Caco-2 (cell line): ENCODE measurements at regions not wholly inside any gene's neighbourhood (a gene's known extent, or its start where the extent isn't known, plus 50 kb on each side); places are given as distances from the start of the nearest gene placed in this dataset.

ENCODE experiments used
- BruUV-seq: library from RNA; stranded (reverse); fragments of 400-500 nt; replicated peaks from 2 replicates; lab custom pipeline; 2021; lab: Mats Ljungman, UMichigan
- CTCF ChIA-PET: fragments of 300-600 bp; sonication (Branson Sonifier 250); formaldehyde crosslinking; loops from one replicate; lab custom pipeline; 2022; ENCODE audit warnings: antibody characterized with exemption; lab: Charles Lee
- POLR2A ChIA-PET: fragments of 300-600 bp; sonication (Branson Sonifier 250); formaldehyde crosslinking; loops from one replicate; lab custom pipeline; 2022; ENCODE audit warnings: antibody characterized with exemption; lab: Charles Lee
- DNase-seq, 2 experiments: peaks; one replicate each; pipeline versions ENCODE4 v3.0.0 to v3.0.0-alpha.2; 2020 to 2022
- H3K27me3 ChIP-seq: replicated peaks from 2 replicates; pipeline ENCODE4 v1.6.0; 2011; ENCODE audit warnings: low read length; ENCODE audit not compliant: control insufficient read depth, insufficient read depth
- H3K36me3 ChIP-seq: 2 replicates; pipeline ENCODE4 v1.5.1; 2011; ENCODE audit warnings: low read length; ENCODE audit not compliant: control insufficient read depth, insufficient read depth
- H3K4me1 ChIP-seq: fragments of 250-450 bp; sonication (Bioruptor Pico); 2 replicates; pipeline ENCODE4 v1.5.1; 2020; ENCODE audit warnings: mild to moderate bottlenecking
- H3K4me3 ChIP-seq: 2 replicates; pipeline ENCODE4 v1.5.1; 2011; ENCODE audit warnings: low read depth, mild to moderate bottlenecking, control low read depth, low read length
- H3K9me3 ChIP-seq: fragments of 250-450 bp; sonication (Bioruptor Pico); 2 replicates; pipeline ENCODE4 v1.5.1; 2020; ENCODE audit warnings: mild to moderate bottlenecking, moderate library complexity
- H3K27ac Mint-ChIP-seq: one replicate; pipeline ENCODE4 v1.8.0; 2022; ENCODE audit warnings: mixed read lengths; ENCODE audit not compliant: unreplicated experiment
- H3K27me3 Mint-ChIP-seq: one replicate; pipeline ENCODE4 v1.8.0; 2022; ENCODE audit warnings: mixed read lengths; ENCODE audit not compliant: insufficient read depth, unreplicated experiment
- H3K36me3 Mint-ChIP-seq: one replicate; pipeline ENCODE4 v1.8.0; 2022; ENCODE audit warnings: mild to moderate bottlenecking, mixed read lengths; ENCODE audit not compliant: insufficient read depth, unreplicated experiment
- H3K4me1 Mint-ChIP-seq: one replicate; pipeline ENCODE4 v1.8.0; 2022; ENCODE audit warnings: low read depth, mixed read lengths; ENCODE audit not compliant: unreplicated experiment
- H3K4me3 Mint-ChIP-seq: one replicate; pipeline ENCODE4 v1.8.0; 2022; ENCODE audit warnings: mild to moderate bottlenecking, moderate library complexity, mixed read lengths; ENCODE audit not compliant: unreplicated experiment
- H3K9me3 Mint-ChIP-seq: one replicate; pipeline ENCODE4 v1.8.0; 2022; ENCODE audit warnings: mixed read lengths; ENCODE audit not compliant: unreplicated experiment
- CTCF ChIP-seq, 2 experiments: fragments of 200-600 bp in 1 of 2; IDR thresholded peaks; 1 replicate in 1 of 2; 2 replicates in 1 of 2; pipeline versions ENCODE4 v1.5.1 to v1.8.0; 2011 to 2022; ENCODE audit warnings: antibody characterized with exemption in 1 of 2, control low read depth in 1 of 2, inconsistent platforms in 1 of 2, low read depth in 1 of 2, low read length in 1 of 2, mild to moderate bottlenecking in 1 of 2, moderate library complexity in 1 of 2; ENCODE audit not compliant: insufficient read depth in 1 of 2, severe bottlenecking in 1 of 2, unreplicated experiment in 1 of 2
- intact Hi-C: fragments of 100-400 bp; cut with micrococcal nuclease; formaldehyde crosslinking; loops from one replicate; pipeline ENCODE4 v1.10.0; 2022; ENCODE audit not compliant: unreplicated experiment

GRCh38 chr9:79037338-79037737, 534.4 kb upstream of the TLE4 start:
- Histone ChIP-seq H3K4me3 (no peak overlapping the region), H3K36me3 (no peaks in the 10 kb centered on the region), H3K27me3 (no peaks in the 10 kb centered on the region), H3K4me1 (no peaks in the 10 kb centered on the region), H3K9me3 (no peaks in the 10 kb centered on the region)
- no peak for TF ChIP-seq CTCF (IDR thresholded peaks at IDR 0.05; ENCODE audit: insufficient read depth in 1 of 2, low read depth in 1 of 2, low read length in 1 of 2, severe bottlenecking in 1 of 2, unreplicated experiment in 1 of 2)
- Mint-ChIP-seq H3K27me3 (no peaks in the 10 kb centered on the region), H3K4me3 (no peak overlapping the region), H3K4me1 (no peaks in the 10 kb centered on the region), H3K36me3 (no peaks in the 10 kb centered on the region), H3K9me3 (no peaks in the 10 kb centered on the region), H3K27ac (no peak overlapping the region)
- DNase-seq = no peak
- BruUV-seq = no TSS peak
- ChIA-PET CTCF (no interaction called here), POLR2A (no interaction called here)
- intact Hi-C loops = no loop called here

GRCh38 chr9:79040671-79041070, 531.1 kb upstream of the TLE4 start:
- H3K4me1 Mint-ChIP-seq = no peaks in the 10 kb centered on the region
- DNase-seq = no peak
- Histone ChIP-seq H3K9me3 (no peaks in the 10 kb centered on the region), H3K4me1 (no peaks in the 10 kb centered on the region), H3K27me3 (no peaks in the 10 kb centered on the region), H3K4me3 (no peak overlapping the region), H3K36me3 (no peaks in the 10 kb centered on the region)
- no peak overlapping the region for H3K4me3 Mint-ChIP-seq
- no peak overlapping the region for H3K27ac Mint-ChIP-seq
- no TSS peak for BruUV-seq
- no peak for TF ChIP-seq CTCF (IDR thresholded peaks at IDR 0.05; ENCODE audit: insufficient read depth in 1 of 2, low read depth in 1 of 2, low read length in 1 of 2, severe bottlenecking in 1 of 2, unreplicated experiment in 1 of 2)
- H3K9me3 Mint-ChIP-seq = no peaks in the 10 kb centered on the region
- H3K36me3 Mint-ChIP-seq = no peaks in the 10 kb centered on the region
- ChIA-PET CTCF (no interaction called here), POLR2A (no interaction called here)
- no peaks in the 10 kb centered on the region for H3K27me3 Mint-ChIP-seq
- intact Hi-C loops = no loop called here

GRCh38 chr9:79041266-79041665, 530.5 kb upstream of the TLE4 start:
- BruUV-seq = no TSS peak
- H3K27me3 ChIP-seq = no peaks in the 10 kb centered on the region
- intact Hi-C loops = no loop called here
- Mint-ChIP-seq H3K9me3 (no peaks in the 10 kb centered on the region), H3K36me3 (no peaks in the 10 kb centered on the region), H3K27me3 (no peaks in the 10 kb centered on the region), H3K27ac (no peak overlapping the region), H3K4me1 (no peaks in the 10 kb centered on the region), H3K4me3 (no peak overlapping the region)
- H3K4me1 ChIP-seq = no peaks in the 10 kb centered on the region
- no peak for DNase-seq
- H3K9me3 ChIP-seq = no peaks in the 10 kb centered on the region
- no peak for TF ChIP-seq CTCF (IDR thresholded peaks at IDR 0.05; ENCODE audit: insufficient read depth in 1 of 2, low read depth in 1 of 2, low read length in 1 of 2, severe bottlenecking in 1 of 2, unreplicated experiment in 1 of 2)
- H3K4me3 ChIP-seq = no peak overlapping the region
- H3K36me3 ChIP-seq = no peaks in the 10 kb centered on the region
- CTCF ChIA-PET = no interaction called here
- POLR2A ChIA-PET = no interaction called here
